HEK293T (cell line): ENCODE measurements at regions not wholly inside any gene's neighbourhood (a gene's known extent, or its start where the extent isn't known, plus 50 kb on each side); places are given as distances from the start of the nearest gene placed in this dataset.

Experiments
- CTCF ChIA-PET: fragments of 350-600 bp; formaldehyde crosslinking; extraction: SDS; loops from one replicate; lab custom pipeline; 2021; ENCODE audit warnings: antibody characterized with exemption, inconsistent platforms; lab: Yijun Ruan, JAX
- POLR2A ChIA-PET: fragments of 350-600 bp; formaldehyde crosslinking; extraction: SDS; loops from one replicate; lab custom pipeline; 2020; ENCODE audit warnings: antibody characterized with exemption, inconsistent platforms; lab: Yijun Ruan, JAX
- DNase-seq: peaks from one replicate; pipeline ENCODE4 v3.0.0; 2012; ENCODE audit warnings: mixed read lengths; ENCODE audit errors: extremely low spot score
- ARNT ChIP-seq: fragments of 450-650 bp; IDR thresholded peaks from 2 replicates; pipeline ENCODE4 v1.6.1; 2017; ENCODE audit warnings: mild to moderate bottlenecking
- BHLHE40 ChIP-seq: fragments of 450-650 bp; IDR thresholded peaks from 2 replicates; pipeline ENCODE4 v1.6.1; 2016; ENCODE audit warnings: mild to moderate bottlenecking, moderate library complexity, borderline replicate concordance
- CTBP1 ChIP-seq: fragments of 450-650 bp; IDR thresholded peaks from 2 replicates; pipeline ENCODE4 v1.6.1; 2016; ENCODE audit warnings: borderline replicate concordance
- ELF4 ChIP-seq: fragments of 450-650 bp; IDR thresholded peaks from 2 replicates; pipeline ENCODE4 v1.6.1; 2017; ENCODE audit warnings: antibody characterized with exemption
- FOXA1 ChIP-seq: fragments of 450-650 bp; IDR thresholded peaks from 2 replicates; pipeline ENCODE4 v1.6.1; 2016; ENCODE audit warnings: mild to moderate bottlenecking
- FOXK2 ChIP-seq: fragments of 450-650 bp; IDR thresholded peaks from 2 replicates; pipeline ENCODE4 v1.6.1; 2016; ENCODE audit warnings: mild to moderate bottlenecking
- FOXM1 ChIP-seq: fragments of 450-650 bp; IDR thresholded peaks from 2 replicates; pipeline ENCODE4 v1.6.1; 2017; ENCODE audit warnings: mild to moderate bottlenecking, borderline replicate concordance
- HDGF ChIP-seq: fragments of 450-650 bp; IDR thresholded peaks from 2 replicates; pipeline ENCODE4 v1.6.1; 2017; ENCODE audit warnings: antibody characterized with exemption, borderline replicate concordance
- L3MBTL2 ChIP-seq: fragments of 450-650 bp; conservative IDR thresholded peaks from 2 replicates; pipeline ENCODE4 v1.6.1; 2016; ENCODE audit warnings: mild to moderate bottlenecking
- LEF1 ChIP-seq: fragments of 450-650 bp; IDR thresholded peaks from 2 replicates; pipeline ENCODE4 v1.6.1; 2017; ENCODE audit warnings: mild to moderate bottlenecking, borderline replicate concordance
- NFRKB ChIP-seq: fragments of 450-650 bp; IDR thresholded peaks from 2 replicates; pipeline ENCODE4 v1.6.1; 2016; ENCODE audit warnings: mild to moderate bottlenecking, moderate library complexity
- SP1 ChIP-seq: fragments of 450-650 bp; IDR thresholded peaks from 2 replicates; pipeline ENCODE4 v1.6.1; 2017
- SUZ12 ChIP-seq: fragments of 450-650 bp; IDR thresholded peaks from 2 replicates; pipeline ENCODE4 v1.6.1; 2016; ENCODE audit warnings: mild to moderate bottlenecking
- TARDBP ChIP-seq: fragments of 450-650 bp; IDR thresholded peaks from 2 replicates; pipeline ENCODE4 v1.6.1; 2016
- ZNF384 ChIP-seq: fragments of 450-650 bp; IDR thresholded peaks from 2 replicates; pipeline ENCODE4 v1.6.1; 2016
- TF ChIP-seq, protein P1 (sequence below): fragments of 450-650 bp; IDR thresholded peaks from 2 replicates; pipeline ENCODE4 v1.6.1; 2016

DNA sequence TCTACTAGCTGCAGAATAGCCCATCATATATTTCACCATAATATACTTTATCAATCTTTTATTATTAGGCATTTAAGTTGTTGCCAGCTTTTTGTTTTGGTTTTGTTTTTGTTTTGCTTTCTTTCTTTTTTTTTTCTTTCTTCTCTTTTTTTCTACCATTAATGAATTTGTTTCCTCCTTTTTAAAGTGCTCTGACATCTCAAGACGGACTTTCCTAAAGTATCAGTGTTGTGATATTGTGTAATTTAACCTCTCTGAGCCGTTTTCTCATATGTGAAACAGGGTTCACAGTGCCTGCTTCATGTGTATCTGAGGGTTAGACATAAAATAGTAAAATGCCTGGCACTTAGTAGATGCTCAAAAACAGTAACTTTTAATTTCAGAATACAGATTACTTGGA is 109.5 kb upstream of the IL12A start:
- ChIA-PET POLR2A (no interaction called here), CTCF (no interaction called here)
- no peak for DNase-seq
- no peak for TF ChIP-seq FOXK2
- TF ChIP-seq HDGF: no peak
- TF ChIP-seq L3MBTL2: no peak
- no peak for TF ChIP-seq ELF4
- no peak for TF ChIP-seq LEF1
- no peak for TF ChIP-seq CTBP1
- no peak for TF ChIP-seq ZNF384
- TF ChIP-seq NFRKB: no peak
- no peak for TF ChIP-seq TARDBP
- no peak for TF ChIP-seq BHLHE40
- TF ChIP-seq FOXM1: no peak
- no peak for TF ChIP-seq ARNT
- TF ChIP-seq FOXA1: no peak
- TF ChIP-seq, protein P1, sequence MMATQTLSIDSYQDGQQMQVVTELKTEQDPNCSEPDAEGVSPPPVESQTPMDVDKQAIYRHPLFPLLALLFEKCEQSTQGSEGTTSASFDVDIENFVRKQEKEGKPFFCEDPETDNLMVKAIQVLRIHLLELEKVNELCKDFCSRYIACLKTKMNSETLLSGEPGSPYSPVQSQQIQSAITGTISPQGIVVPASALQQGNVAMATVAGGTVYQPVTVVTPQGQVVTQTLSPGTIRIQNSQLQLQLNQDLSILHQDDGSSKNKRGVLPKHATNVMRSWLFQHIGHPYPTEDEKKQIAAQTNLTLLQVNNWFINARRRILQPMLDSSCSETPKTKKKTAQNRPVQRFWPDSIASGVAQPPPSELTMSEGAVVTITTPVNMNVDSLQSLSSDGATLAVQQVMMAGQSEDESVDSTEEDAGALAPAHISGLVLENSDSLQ: no peak
- TF ChIP-seq SP1: no peak
- TF ChIP-seq SUZ12: no peak

DNA sequence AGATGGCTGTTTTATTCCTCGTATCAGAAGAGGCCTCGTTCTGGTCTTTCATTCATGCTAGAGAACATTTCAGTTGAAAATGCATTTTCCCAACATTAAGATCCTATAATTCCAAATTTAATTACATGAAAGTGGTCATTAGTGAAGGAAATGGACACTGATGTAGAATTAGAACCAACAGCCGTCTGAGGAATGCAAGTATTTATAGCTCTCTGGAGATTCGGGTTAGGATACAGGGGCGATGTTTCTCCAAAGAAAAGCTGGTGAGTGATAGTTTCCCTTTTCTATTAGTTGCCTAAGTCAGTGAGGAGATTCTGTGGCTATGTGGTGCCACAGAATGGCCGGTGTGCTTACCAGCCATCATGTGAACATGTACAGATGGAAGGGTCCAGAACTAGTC is 109.0 kb upstream of the IL12A start:
- no peak for DNase-seq
- ChIA-PET CTCF (interaction anchor here (0.5 kb wide), 1 partner anchor 40 kb away, joined by 5 read pairs; no protein-coding TSS in a partner anchor), POLR2A (no interaction called here)
- TF ChIP-seq ZNF384: no peak
- no peak for TF ChIP-seq TARDBP
- no peak for TF ChIP-seq ARNT
- TF ChIP-seq SP1: no peak
- TF ChIP-seq ELF4: no peak
- TF ChIP-seq LEF1: no peak
- TF ChIP-seq FOXA1: no peak

DNA sequence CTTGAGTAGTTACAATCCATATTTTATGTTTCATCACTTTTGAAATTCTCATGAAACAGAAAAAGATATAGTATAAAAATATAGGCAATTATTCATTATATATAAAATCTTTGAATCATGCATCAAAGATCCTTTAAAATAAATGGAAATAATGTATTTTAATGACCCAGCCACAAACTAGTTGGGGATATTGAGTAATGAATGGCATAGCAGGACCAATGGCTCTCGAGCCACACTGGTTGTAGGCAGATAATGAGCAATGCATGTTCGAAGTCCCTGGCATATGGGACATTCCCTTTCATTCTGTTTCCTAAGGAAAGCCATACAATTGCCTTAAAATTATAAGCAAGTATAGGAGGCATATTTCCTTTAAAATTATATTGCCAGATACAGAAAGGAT is 107.4 kb upstream of the IL12A start:
- ChIA-PET CTCF (interaction anchor here (0.6 kb wide), 1 partner anchor 115 kb away, joined by 3 read pairs; no protein-coding TSS in a partner anchor), POLR2A (no interaction called here)
- DNase-seq: no peak
- TF ChIP-seq FOXM1 (no peak), L3MBTL2 (0 out of 2 replicates have a peak, but pooled peaks have one; percentile 5)

DNA sequence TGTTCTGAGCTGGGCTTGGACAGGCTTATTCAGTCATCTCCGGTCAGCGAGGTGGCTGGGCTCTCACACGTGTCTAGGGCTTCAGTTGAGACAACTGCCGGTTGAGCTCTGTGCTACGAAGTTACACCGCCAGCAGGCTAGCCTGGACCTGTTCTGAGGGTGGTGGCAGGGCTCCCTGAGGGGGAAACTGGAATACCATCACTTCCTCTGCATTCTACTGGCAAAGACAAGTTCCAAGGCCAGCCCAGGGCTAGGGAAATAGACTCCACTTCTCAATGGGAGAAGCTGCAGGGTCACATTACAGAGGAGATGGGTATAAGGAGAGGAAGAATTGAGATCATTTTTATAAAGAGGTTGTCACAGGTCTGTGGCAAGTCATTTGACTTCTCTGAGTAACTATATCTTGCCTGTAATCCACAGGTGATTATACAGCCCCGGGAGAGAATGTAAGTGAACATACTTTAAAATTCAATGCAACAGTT is 106.8 kb upstream of the IL12A start:
- TF ChIP-seq, protein P1: no peak
- TF ChIP-seq TARDBP (no peak), FOXM1 (no peak), L3MBTL2 (no peak), FOXK2 (no peak), ZNF384 (no peak), SUZ12 (no peak), HDGF (no peak), LEF1 (no peak), ARNT (no peak), SP1 (no peak), BHLHE40 (no peak), CTBP1 (no peak), FOXA1 (no peak), NFRKB (no peak), ELF4 (no peak)
- peak; percentile 20 for DNase-seq
- CTCF ChIA-PET: interaction anchor here (0.5 to 2.1 kb wide), 3 partner anchors 9 to 472 kb away, joined by 3 to 6 read pairs (median 4); no protein-coding TSS in a partner anchor
- POLR2A ChIA-PET: no interaction called here

DNA sequence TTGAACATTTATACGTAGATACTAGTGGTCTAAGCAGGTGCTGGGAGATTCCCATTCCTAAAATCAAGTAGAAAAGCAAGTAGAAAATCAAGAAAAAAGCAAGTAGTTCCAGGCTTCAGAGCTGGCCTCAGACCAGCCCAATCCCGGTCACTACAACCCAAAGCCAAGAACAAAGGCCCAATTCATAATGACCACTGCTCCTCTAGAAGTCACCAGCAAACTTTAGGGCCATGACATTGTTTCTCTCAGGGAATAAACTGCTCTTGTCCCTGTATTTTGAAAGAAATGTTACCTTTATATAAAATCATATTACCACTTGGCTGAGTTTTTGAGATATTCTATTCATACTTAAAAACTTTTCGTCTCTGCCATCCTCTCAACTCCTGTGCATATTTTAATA is 106.3 kb upstream of the IL12A start:
- POLR2A ChIA-PET: no interaction called here
- TF ChIP-seq SUZ12 (no peak), LEF1 (no peak), ELF4 (no peak), CTBP1 (no peak), HDGF (no peak), FOXA1 (no peak)
- CTCF ChIA-PET: interaction anchor here (0.5 to 2.1 kb wide), 2 partner anchors 9 to 473 kb away, joined by 4 to 6 read pairs; no protein-coding TSS in a partner anchor
- DNase-seq: no peak

DNA sequence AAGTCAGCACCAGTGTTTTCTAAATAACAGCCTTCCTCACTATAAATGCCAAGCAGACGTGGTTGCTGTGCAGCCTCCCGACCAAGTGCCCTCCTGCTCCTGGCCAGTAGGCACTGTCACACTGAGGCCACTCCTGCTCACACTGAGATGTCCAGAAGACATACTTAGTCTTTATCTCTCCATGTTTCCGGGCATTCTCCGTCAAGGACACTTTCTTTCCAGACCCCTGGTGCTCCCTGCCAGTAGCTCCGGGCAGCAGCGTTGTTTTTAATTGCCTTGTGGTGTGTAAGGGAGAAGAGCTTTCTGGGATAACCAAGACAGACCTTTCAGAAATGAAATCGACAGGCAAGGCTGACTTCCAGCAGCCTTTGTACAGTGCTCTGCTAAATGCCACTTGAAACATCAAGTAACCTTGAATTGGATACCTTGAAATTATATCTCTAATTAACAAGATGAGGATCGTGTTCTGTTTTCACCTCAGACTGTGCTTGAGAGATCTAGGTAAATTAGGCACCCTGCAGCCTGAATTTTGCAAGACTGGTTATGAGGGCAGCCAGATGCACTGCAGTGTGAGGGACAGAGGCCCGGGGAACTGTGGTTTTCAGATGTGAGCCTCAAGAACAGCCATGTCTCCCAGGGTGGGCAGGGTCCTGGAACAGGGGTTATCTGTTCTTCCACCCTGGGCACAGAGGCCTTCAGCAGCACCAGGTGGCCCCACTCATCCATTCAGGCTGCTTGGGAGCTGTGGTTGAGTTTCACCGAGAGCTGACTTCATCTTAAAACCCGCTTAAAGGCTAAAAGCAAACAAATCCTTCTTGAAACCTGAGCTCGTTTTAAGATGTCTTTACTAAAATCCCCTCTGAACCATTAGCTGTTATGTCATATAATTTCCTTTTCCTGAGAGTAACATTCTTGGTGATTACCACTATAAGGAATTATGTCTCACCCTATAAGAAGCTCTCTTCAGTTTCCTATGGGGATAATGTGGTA is 105.5 kb upstream of the IL12A start:
- CTCF ChIA-PET: interaction anchor here (0.6 to 2.7 kb wide), 6 partner anchors 10 to 686 kb away, joined by 3 to 21 read pairs (median 6); no protein-coding TSS in a partner anchor
- no peak for TF ChIP-seq CTBP1
- no peak for TF ChIP-seq FOXM1
- TF ChIP-seq SP1: no peak
- TF ChIP-seq, protein P1: no peak
- no peak for TF ChIP-seq FOXA1
- TF ChIP-seq BHLHE40: no peak
- no peak for TF ChIP-seq LEF1
- no peak for TF ChIP-seq ZNF384
- no peak for TF ChIP-seq ARNT
- TF ChIP-seq TARDBP: no peak
- TF ChIP-seq L3MBTL2: no peak
- TF ChIP-seq ELF4: no peak
- TF ChIP-seq SUZ12: no peak
- DNase-seq: peak; percentile 15
- POLR2A ChIA-PET: no interaction called here
